Esophagus mucosa (tissue), 1 donor: ENCODE measurements at regions not wholly inside any gene's neighbourhood (a gene's known extent, or its start where the extent isn't known, plus 50 kb on each side); places are given as distances from the start of the nearest gene placed in this dataset.

Experiments used
- ATAC-seq: fragments of 200-7000 bp; cut with Tn5 transposase; one replicate; pipeline ENCODE4 v1.9.1; 2020
- donor health status: DM: yes; HTN: yes; CAD: no.

DNA sequence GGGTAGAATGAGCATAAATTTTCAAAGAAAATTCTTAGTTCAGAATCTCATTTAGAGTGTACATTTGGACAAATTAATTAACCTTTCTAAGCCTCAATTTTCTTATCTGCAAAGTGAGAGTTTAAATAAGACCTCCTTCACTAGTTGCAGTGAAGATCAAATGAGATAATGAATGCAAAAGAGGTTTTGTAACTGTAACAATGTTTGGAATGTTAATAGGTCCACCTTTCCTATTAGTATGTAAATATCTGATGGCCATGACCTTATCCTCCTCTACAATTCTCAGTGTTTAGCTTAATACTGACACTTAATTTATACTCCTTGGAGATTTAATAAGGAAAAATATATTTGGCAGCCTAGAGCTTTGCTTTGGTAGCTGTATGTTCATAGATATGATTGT, 138.8 kb downstream of the GABRG1 start:
- ATAC-seq, result no peak

DNA sequence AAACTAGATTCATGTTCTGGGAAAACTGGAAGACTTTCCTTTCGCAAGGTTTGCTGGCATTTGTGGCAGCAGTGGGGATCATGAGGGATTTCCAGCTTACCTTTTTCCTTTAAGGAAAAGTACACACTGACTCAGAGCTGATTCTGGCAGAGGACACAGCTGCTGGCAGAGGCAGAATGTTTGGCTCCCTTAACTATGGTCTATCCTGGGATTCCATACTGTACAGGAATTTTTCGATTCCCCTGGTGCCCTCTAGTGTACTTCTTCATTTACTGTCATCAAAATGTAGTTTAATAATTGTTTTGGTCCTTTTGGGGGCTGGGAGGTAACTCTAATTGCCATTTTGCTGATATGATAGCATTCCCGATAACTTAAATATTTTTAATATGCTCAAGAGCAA, 152.7 kb downstream of the GABRG1 start:
- no peak for ATAC-seq

DNA sequence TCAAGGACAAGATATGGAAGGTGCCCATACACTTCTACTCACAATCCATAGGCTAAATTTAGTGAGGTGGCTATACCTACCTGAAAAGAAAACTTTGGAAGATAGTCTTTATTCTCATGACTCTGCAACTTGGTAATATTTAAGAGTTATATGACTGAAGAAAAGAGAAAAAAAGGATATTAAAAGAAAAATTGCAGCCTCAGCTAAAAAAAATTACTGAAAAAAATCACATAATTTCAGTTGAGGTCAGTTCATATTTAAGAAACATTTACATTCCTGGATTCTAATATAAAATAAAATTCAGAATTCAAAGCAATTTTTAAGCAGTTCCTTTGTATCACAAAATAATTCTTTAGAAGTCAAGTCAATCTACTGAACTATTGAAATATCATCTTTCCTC, 166.5 kb downstream of the GABRG1 start:
- ATAC-seq, result no peak

DNA sequence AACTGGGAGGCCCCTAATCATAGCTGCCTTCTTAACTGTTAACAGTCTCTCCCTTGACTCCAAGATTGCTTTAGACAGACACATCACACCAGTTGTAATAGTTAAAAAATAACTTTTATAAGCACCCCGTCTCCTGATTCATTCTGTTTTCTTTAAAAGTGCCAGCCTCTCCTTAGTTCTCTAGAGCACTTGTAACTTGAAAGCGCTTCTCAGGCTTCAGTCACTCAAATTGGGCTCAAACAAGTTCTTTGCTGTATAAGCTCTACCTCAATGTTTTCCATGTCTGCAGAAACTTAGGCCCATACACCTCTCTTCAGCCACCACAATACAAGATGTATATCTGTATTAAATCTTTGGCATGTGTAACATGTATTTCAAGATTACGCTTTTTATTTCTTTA, 169.6 kb downstream of the GABRG1 start:
- ATAC-seq, result no peak

GRCh38 chr4:45951153-45951552, 172.7 kb downstream of the GABRG1 start:
- ATAC-seq, result no peak

DNA sequence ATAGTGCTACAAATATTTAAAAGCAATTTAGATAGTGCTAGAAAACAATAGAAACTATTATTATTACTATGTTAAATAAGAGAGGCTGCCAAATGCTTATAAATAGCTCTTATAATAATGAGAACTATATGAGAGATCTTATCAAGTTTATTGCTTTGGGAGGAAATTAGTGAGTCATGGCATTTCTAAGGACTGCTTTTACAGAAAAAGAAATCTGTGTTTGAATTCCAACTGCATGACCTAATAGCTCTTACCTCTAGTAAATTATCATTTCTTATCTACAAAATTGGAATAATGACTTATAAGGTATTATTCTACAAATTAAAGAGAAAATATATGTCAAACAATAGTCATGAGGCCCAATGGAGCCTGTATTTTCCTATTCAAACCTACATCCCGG, 177.2 kb downstream of the GABRG1 start:
- ATAC-seq, result no peak

DNA sequence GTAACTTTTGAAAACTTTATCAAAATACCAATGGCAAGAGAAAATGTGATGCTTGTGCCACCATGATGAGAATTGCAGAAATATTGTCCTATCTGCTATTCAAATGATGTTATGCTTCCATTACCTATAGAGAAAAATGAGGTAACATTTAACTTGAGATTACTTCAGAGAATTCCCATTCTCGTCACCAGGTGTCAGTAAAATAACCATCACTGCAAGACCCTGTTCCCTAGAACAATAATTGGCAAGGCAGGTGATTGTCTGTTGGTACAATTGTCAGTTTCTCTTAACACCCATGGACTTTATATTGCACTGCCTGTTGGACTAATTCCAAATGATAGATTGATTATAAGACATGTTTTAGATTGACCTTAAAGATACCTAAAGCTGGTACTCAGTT, 179.9 kb downstream of the GABRG1 start:
- ATAC-seq, result no peak

- no peak for ATAC-seq
These were observed 184.8 kb downstream of the GABRG1 start for GRCh38 chr4:45939056-45939455.

- no peak for ATAC-seq
These were observed 192.7 kb downstream of the GABRG1 start for GRCh38 chr4:45931154-45931553.

DNA sequence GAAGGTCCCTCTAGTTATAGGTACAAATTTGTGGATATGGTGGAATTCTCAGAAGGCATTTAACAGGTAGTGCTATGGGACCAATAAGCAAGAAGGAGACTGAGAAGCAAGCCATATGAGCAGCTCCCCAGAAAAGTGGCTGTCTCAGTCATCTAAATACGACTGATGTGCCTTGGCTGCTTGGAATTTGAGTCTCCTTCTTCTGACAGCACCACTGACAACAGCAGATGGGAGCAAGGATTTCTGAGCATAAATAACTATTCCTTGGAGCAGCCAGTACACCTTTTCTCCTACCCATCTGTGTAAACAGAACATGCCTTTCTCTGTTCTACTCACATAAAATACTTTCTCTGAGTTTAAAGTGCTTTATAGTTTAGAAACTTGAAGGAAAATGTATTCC, 196.2 kb downstream of the GABRG1 start:
- ATAC-seq, result no peak

DNA sequence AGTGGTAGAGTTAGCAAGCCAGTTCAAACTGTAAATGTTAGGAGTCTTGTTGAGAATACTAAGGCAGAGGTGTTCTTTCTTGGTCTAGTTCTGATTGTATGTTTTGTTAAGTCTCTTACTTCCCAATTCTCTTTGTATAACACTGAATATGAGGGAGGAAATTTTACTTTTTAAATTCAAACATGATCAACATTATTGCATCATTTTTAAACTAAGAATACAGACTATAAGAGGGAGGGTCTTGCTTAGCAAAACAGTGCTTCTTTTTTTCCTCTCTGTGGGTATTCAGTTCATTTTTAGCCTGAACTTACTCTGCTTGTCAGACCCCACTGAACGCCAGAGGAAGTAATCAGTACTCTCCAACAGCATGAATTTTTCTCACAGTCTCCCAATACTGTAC, 198.0 kb downstream of the GABRG1 start:
- ATAC-seq, result no peak

- no peak for ATAC-seq
These were observed 203.0 kb downstream of the GABRG1 start for GRCh38 chr4:45920861-45921260.

DNA sequence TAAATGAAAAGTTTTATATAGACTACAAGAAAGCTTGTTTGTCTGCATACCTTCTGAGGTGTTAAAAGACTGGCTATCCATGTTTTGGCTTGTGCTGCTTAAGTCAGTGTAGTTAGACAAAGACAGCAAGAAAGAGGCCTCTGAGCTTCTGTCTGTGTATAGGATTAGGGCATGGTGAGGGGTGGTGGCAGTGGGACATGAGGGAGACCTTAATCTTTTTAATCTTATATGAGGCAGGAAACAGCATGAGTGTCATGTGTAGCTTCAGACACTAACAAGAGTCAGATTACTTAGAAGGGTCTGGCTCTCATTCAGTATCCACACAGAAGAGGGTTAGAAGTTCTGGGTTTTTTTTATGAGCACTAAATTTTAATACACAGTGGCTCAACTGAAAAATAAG, 213.3 kb downstream of the GABRG1 start:
- no peak for ATAC-seq

DNA sequence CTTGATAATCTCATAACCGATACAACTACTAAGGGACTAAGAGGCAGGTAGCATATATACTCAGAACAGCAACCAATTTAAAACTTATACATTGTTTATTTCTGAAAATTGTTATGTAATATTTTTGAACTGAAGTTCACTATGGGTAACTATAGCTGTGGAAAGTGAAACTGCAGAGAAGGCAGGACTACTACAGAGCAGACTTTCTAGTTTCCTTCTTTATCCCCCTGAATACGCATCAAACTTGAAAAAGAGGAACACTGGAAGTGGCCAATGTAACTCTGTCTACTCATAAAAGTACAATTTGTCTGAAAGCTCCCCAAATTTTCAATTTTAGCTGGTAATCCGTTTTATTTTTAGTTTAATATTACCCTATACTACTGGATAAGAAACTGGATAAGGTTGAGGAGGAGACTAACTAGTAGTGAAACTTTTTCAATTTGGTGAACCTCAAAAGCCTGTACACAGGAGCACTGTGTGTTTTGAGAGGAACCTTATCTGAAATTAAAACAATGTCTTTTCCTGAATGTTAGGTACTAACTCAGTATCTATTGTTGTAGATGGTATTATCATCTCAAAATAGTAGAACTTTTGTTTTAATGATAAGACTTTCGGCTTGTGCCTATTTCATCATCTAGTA, 225.8 kb downstream of the GABRG1 start:
- no peak for ATAC-seq

- ATAC-seq, result no peak
These were observed 240.4 kb downstream of the GABRG1 start for GRCh38 chr4:45883421-45883820.

GRCh38 chr4:45876235-45876890, 247.5 kb downstream of the GABRG1 start:
- no peak for ATAC-seq

DNA sequence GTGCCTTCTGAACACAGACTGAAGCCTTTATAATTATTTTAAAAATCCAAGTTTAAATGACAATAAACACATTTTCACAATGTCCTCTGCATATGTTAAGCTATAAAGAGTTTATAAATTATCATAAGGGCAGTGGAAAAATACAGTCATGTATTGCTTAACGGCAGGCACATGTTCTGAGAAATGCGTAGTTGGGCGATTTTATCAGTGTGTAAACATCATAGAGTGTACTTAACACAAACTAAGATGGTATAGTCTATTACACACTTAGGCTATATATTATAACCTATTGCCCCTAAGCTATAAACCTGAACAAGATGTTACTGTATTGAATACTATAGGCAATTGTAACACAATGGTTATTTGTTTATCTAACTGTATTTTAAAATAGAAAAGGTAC, 254.7 kb downstream of the GABRG1 start:
- no peak for ATAC-seq

DNA sequence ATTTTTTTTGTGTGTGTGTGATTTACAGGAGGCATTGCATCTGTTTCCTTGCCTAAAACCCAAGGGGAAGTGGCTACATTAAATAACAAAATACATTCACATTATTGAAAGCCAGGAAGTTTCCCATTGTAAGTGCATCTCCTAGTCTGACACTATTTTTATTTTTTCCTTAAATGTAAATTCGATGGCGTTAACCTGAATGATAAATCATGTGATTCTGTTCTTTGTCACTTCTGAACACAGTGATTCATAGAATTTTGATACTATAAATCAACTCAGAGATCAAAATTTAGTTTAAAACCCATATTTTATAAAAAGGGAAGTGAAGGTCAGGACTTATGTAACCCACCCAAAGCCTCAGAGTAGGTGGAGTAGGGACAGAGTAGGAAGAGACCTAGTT, 258.1 kb downstream of the GABRG1 start:
- ATAC-seq, result no peak

DNA sequence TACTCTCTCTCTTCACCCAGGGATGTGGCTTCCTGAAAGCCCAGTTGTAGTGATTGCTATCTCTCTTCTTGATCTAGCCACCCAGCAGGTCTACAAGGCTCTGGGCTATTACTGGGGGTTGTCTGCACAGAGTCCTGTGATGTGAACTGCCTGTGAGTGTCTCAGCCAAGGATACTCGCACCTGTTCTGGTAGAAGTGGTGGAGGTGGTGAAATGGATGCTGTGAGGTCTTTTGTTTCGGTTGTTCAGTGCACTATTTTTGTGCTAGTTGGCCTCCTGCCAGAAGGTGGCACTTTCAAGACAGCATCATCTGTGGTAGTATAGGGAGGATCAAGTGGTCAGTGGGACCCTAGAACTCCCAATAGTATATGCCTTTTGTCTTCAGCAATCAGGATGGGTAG, 268.0 kb downstream of the GABRG1 start:
- no peak for ATAC-seq

GRCh38 chr4:45846016-45846415, 277.8 kb downstream of the GABRG1 start:
- ATAC-seq, result no peak

- ATAC-seq, result no peak
These were observed 282.1 kb downstream of the GABRG1 start for GRCh38 chr4:45841791-45842190.

DNA sequence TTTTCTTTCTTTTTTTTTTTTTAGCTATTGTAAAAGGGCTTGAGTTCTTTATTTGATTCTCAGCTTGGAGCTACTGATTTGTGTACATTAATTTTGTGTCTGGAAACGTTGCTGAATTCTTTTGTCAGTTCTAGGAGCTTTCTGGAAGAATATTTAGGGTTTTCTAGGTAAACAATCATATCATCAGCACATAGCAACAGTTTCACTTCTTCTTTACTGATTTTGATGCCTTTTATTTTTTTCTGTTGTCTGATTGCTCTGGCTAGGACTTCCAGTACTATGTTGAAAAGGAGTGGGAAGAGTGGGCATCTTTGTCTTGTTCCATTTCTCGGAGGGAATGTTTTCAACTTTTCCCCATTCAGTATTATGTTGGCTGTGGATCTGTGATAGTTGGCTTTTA, 292.2 kb downstream of the GABRG1 start:
- no peak for ATAC-seq

GRCh38 chr4:45803994-45804393, 319.9 kb downstream of the GABRG1 start:
- ATAC-seq, result no peak

GRCh38 chr4:45795135-45795534, 328.7 kb downstream of the GABRG1 start:
- ATAC-seq, result no peak

DNA sequence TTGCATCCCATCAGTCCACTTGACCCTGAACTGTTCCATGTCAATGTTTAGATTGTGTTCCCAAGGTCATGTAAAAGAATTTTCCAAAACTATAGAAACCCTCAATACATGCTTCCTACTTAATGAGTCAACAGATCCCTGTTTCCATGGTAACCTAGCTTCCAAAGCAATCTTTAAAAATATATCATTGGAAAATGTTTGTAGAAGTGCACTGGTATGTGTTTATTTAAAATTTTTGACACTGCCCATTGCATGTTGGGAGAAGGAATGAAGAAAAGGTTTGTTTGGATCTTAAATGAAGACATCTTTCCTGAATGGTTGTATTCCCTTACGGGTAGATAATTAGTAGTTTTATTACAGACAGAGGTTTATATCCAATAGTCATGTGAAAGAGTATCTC, 345.3 kb downstream of the GABRG1 start:
- no peak for ATAC-seq
